ENCODE measurements at regions not wholly inside any gene's neighbourhood (a gene's known extent, or its start where the extent isn't known, plus 50 kb on each side); places are given as distances from the start of the nearest gene placed in this dataset.

DNA sequence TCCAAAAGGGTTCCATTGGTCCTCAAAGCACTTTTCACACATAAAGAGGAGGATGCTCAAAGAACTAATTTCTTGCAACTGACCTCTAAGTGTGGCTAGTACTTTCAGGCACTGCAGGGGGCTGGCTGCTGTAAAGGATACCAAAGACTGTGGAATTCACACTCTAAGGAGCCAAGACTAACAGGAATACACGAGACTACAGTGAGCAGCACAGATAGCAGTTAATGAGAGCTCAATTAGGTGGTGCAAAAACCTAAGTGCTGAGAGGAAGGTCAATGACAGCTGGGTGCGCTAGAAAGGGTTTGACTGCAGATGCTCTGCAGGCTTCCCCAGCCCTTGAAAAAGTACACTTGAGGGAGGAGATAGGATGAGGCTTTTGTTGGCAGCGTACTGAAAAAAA is 124.3 kb upstream of the NTM start:
- H3K79me2 ChIP-seq (ENCODE audit: insufficient read depth, low read length), result no peaks in the 10 kb centered on the region
- H3K79me1 ChIP-seq (ENCODE audit: insufficient read depth, low read depth, low read length, poor library complexity, severe bottlenecking), result no peaks in the 10 kb centered on the region
- H2AFZ ChIP-seq (ENCODE audit: low read length), result no peak overlapping the region
- no peaks in the 10 kb centered on the region for H3K23me2 ChIP-seq (ENCODE audit: insufficient read length, low read depth, low read length, poor library complexity, severe bottlenecking)
- no peak overlapping the region for H4K8ac ChIP-seq (replicated peaks; ENCODE audit: insufficient read length, low read depth, low read length)
- Mint-ChIP-seq H3K36me3 (ENCODE audit: insufficient read depth in 1 of 3, low read depth in 3 of 3) (no peaks in the 10 kb centered on the region), H3K27ac (peak overlapping the region in 1 of 3 experiments; percentile 4; a peak in 1 of 7 replicates), H3K27me3 (ENCODE audit: low read depth) (peaks cover 1% of the 10 kb centered on the region), H3K9me3 (no peaks in the 10 kb centered on the region), H3K4me1 (peaks cover 29 to 42% of the 10 kb centered on the region in 2 experiments), H3K4me3 (no peak overlapping the region)
- H3K18ac ChIP-seq (ENCODE audit: insufficient read length, low read depth, low read length), result no peak overlapping the region
- H4K20me1 ChIP-seq (ENCODE audit: control insufficient read depth, insufficient read depth, insufficient read length), result no peaks in the 10 kb centered on the region
- TF ChIP-seq, protein P1, sequence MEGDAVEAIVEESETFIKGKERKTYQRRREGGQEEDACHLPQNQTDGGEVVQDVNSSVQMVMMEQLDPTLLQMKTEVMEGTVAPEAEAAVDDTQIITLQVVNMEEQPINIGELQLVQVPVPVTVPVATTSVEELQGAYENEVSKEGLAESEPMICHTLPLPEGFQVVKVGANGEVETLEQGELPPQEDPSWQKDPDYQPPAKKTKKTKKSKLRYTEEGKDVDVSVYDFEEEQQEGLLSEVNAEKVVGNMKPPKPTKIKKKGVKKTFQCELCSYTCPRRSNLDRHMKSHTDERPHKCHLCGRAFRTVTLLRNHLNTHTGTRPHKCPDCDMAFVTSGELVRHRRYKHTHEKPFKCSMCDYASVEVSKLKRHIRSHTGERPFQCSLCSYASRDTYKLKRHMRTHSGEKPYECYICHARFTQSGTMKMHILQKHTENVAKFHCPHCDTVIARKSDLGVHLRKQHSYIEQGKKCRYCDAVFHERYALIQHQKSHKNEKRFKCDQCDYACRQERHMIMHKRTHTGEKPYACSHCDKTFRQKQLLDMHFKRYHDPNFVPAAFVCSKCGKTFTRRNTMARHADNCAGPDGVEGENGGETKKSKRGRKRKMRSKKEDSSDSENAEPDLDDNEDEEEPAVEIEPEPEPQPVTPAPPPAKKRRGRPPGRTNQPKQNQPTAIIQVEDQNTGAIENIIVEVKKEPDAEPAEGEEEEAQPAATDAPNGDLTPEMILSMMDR (conservative IDR thresholded peaks at IDR 0.05), result no peak
- no peak overlapping the region for H4K91ac ChIP-seq (ENCODE audit: insufficient read length, low read depth, low read length)
- H3K27me3 ChIP-seq (ENCODE audit: insufficient read depth, low read length), result no peaks in the 10 kb centered on the region
- H3K4me1 ChIP-seq (ENCODE audit: insufficient read depth, low read length), result peaks cover 8% of the 10 kb centered on the region
- no peak overlapping the region for H2AK5ac ChIP-seq (ENCODE audit: insufficient read length, low read length)
- DNase-seq, result no peak
- H3K56ac ChIP-seq (ENCODE audit: insufficient read length, low read depth, low read length), result no peak overlapping the region
- H2BK12ac ChIP-seq (ENCODE audit: insufficient read length, low read depth, low read length), result no peak overlapping the region
- no peak overlapping the region for H3K4me2 ChIP-seq (ENCODE audit: insufficient read depth, insufficient read length, low read length)
- no CpG with 5 or more reads among the region's 3 CpGs for WGBS (ENCODE audit: extremely low coverage, insufficient read length, low lambda C conversion rate)
- no peaks in the 10 kb centered on the region for H3K9me3 ChIP-seq (ENCODE audit: control insufficient read depth, low read depth, low read length)
- H4K5ac ChIP-seq (ENCODE audit: insufficient read length, low read depth, low read length), result no peak overlapping the region
- H2BK5ac ChIP-seq (ENCODE audit: insufficient read length, low read length), result no peak overlapping the region
- H3K14ac ChIP-seq (ENCODE audit: insufficient read depth, low read length), result no peak overlapping the region
- H2BK20ac ChIP-seq (ENCODE audit: low read depth, low read length, poor library complexity, severe bottlenecking), result no peak overlapping the region
- no peak overlapping the region for H3K27ac ChIP-seq (ENCODE audit: insufficient read length, low read depth, low read length)
- H3K4ac ChIP-seq (ENCODE audit: low read depth, low read length), result no peak overlapping the region
- H3K9ac ChIP-seq (ENCODE audit: extremely low read depth, insufficient read length, low read length), result no peak overlapping the region
- H2BK15ac ChIP-seq (ENCODE audit: low read depth, low read length), result no peak overlapping the region
- no peak overlapping the region for H3T11ph ChIP-seq (ENCODE audit: low read length)
- no peak overlapping the region for H2BK120ac ChIP-seq (ENCODE audit: low read depth, low read length, poor library complexity, severe bottlenecking)
- no peak overlapping the region for H3K23ac ChIP-seq (ENCODE audit: insufficient read length, low read depth, low read length)

All from H9 (cell line).